Hematopoietic multipotent progenitor cell treated with erythropoietin and hydrocortisone succinate and interleukin-3 and kit ligand, for 6 days (in vitro differentiated cells): ENCODE measurements at regions not wholly inside any gene's neighbourhood (a gene's known extent, or its start where the extent isn't known, plus 50 kb on each side); places are given as distances from the start of the nearest gene placed in this dataset.
A peak's percentile ranks its signal among the peaks of the same experiment; 100 is the strongest.
"Not testable (repeated sequence)": the region's sequence is repeated elsewhere in the genome, so short reads cannot be mapped to it uniquely, and the experiment has no call there.

ENCODE experiments used
- DNase-seq: peaks from one replicate; pipeline ENCODE4 v3.0.0-alpha.2; 2015

GRCh38 chr2:195535911-195536522 lies 121.0 kb upstream of the SLC39A10 start:
- peak; percentile 95 for DNase-seq

- no peak for DNase-seq
These were observed 122.1 kb upstream of the SLC39A10 start for GRCh38 chr2:195534971-195535370.

GRCh38 chr2:195533771-195534642 lies 123.0 kb upstream of the SLC39A10 start:
- DNase-seq, result peak; percentile 60

- DNase-seq, result peak; percentile 74
These were observed 124.3 kb upstream of the SLC39A10 start for GRCh38 chr2:195532628-195533271.

- DNase-seq, result no peak
These were observed 124.8 kb upstream of the SLC39A10 start for GRCh38 chr2:195532255-195532627.

GRCh38 chr2:195531754-195532153 lies 125.3 kb upstream of the SLC39A10 start:
- DNase-seq, result no peak

- not testable (repeated sequence) for DNase-seq
These were observed 133.8 kb upstream of the SLC39A10 start for GRCh38 chr2:195523242-195523641.

GRCh38 chr2:195521589-195521988 lies 135.4 kb upstream of the SLC39A10 start:
- no peak for DNase-seq

GRCh38 chr2:195520671-195521155 lies 136.3 kb upstream of the SLC39A10 start:
- no peak for DNase-seq

- DNase-seq, result no peak
These were observed 141.5 kb upstream of the SLC39A10 start for GRCh38 chr2:195515551-195515950.

GRCh38 chr2:195514365-195514764 lies 142.7 kb upstream of the SLC39A10 start:
- DNase-seq, result no peak

- peak; percentile 93 for DNase-seq
These were observed 143.9 kb upstream of the SLC39A10 start for GRCh38 chr2:195513119-195513518.

- no peak for DNase-seq
These were observed 147.5 kb upstream of the SLC39A10 start for GRCh38 chr2:195509551-195509950.

- peak; percentile 40 for DNase-seq
These were observed 148.9 kb upstream of the SLC39A10 start for GRCh38 chr2:195508139-195508455.

GRCh38 chr2:195507447-195508138 lies 149.4 kb upstream of the SLC39A10 start:
- no peak for DNase-seq

- no peak for DNase-seq
These were observed 151.3 kb upstream of the SLC39A10 start for GRCh38 chr2:195505701-195506100.

GRCh38 chr2:195503208-195503607 lies 153.8 kb upstream of the SLC39A10 start:
- DNase-seq, result no peak

GRCh38 chr2:195501746-195502145 lies 155.3 kb upstream of the SLC39A10 start:
- no peak for DNase-seq

- no peak for DNase-seq
These were observed 156.1 kb upstream of the SLC39A10 start for GRCh38 chr2:195500879-195501278.

GRCh38 chr2:195498839-195499490 lies 158.1 kb upstream of the SLC39A10 start:
- no peak for DNase-seq

- DNase-seq, result peak; percentile 67
These were observed 158.8 kb upstream of the SLC39A10 start for GRCh38 chr2:195498176-195498575.

GRCh38 chr2:195496991-195497390 lies 160.0 kb upstream of the SLC39A10 start:
- no peak for DNase-seq

GRCh38 chr2:195495966-195496365 lies 161.1 kb upstream of the SLC39A10 start:
- DNase-seq, result no peak
